ENCODE measurements at regions not wholly inside any gene's neighbourhood (a gene's known extent, or its start where the extent isn't known, plus 50 kb on each side); places are given as distances from the start of the nearest gene placed in this dataset.

- TF ChIP-seq, protein P1, sequence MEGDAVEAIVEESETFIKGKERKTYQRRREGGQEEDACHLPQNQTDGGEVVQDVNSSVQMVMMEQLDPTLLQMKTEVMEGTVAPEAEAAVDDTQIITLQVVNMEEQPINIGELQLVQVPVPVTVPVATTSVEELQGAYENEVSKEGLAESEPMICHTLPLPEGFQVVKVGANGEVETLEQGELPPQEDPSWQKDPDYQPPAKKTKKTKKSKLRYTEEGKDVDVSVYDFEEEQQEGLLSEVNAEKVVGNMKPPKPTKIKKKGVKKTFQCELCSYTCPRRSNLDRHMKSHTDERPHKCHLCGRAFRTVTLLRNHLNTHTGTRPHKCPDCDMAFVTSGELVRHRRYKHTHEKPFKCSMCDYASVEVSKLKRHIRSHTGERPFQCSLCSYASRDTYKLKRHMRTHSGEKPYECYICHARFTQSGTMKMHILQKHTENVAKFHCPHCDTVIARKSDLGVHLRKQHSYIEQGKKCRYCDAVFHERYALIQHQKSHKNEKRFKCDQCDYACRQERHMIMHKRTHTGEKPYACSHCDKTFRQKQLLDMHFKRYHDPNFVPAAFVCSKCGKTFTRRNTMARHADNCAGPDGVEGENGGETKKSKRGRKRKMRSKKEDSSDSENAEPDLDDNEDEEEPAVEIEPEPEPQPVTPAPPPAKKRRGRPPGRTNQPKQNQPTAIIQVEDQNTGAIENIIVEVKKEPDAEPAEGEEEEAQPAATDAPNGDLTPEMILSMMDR (IDR thresholded peaks at IDR 0.05; ENCODE audit: borderline replicate concordance, extremely low read depth, low read length, poor library complexity, severe bottlenecking): no peak
- no peak for TF ChIP-seq EZH2 (IDR thresholded peaks at IDR 0.05; ENCODE audit: borderline replicate concordance, low read depth, low read length, severe bottlenecking)
Observed at GRCh38 chr11:70853770-70854108, 398.6 kb downstream of the SHANK2 start.
